Psoas muscle (tissue), 7 donors: ENCODE measurements at regions not wholly inside any gene's neighbourhood (a gene's known extent, or its start where the extent isn't known, plus 50 kb on each side); places are given as distances from the start of the nearest gene placed in this dataset.

ENCODE experiments used
- ATAC-seq, 4 donors: fragments of 200-7000 bp; cut with Tn5 transposase; one replicate each; pipeline ENCODE4 v1.9.1; 2020; ENCODE audit warnings: moderate library complexity in 3 of 4, mild to moderate bottlenecking in 2 of 4
- DNase-seq, 2 donors: peaks; one replicate each; pipeline ENCODE4 v3.0.0-alpha.2; 2020
- H3K27ac ChIP-seq: fragments of 200-600 bp; one replicate; pipeline ENCODE4 v1.8.0; 2022
- H3K27me3 ChIP-seq, 3 donors: fragments of 200-600 bp in 1 of 3; one replicate each; pipeline versions ENCODE4 v1.6.1 to v1.8.0; 2013 to 2022; ENCODE audit warnings: low read length in 2 of 3, mild to moderate bottlenecking in 2 of 3, moderate library complexity in 1 of 3; ENCODE audit not compliant: insufficient read depth in 3 of 3
- H3K36me3 ChIP-seq, 2 donors: fragments of 200-600 bp in 1 of 2; one replicate each; pipeline versions ENCODE4 v1.6.1 to v1.8.0; 2013 to 2022; ENCODE audit warnings: low read depth in 1 of 2, mild to moderate bottlenecking in 1 of 2, moderate library complexity in 1 of 2; ENCODE audit not compliant: insufficient read depth in 1 of 2
- H3K4me1 ChIP-seq: fragments of 200-600 bp; one replicate; pipeline ENCODE4 v1.8.0; 2022
- H3K4me3 ChIP-seq: fragments of 200-600 bp; one replicate; pipeline ENCODE4 v1.8.0; 2022; ENCODE audit warnings: mild to moderate bottlenecking
- H3K9me3 ChIP-seq: fragments of 200-600 bp; one replicate; pipeline ENCODE4 v1.8.0; 2022
- WGBS, 3 donors: extraction: QIAGEN DNeasy Blood & Tissue Kit; methylation state at CpG; one replicate each; pipeline versions ENCODE4 v1.1.6 to v1.1.7; 2013; 5-methylcytosine and 5-hydroxymethylcytosine counted together
- intact Hi-C, 2 donors: fragments of 100-400 bp; cut with DNase I; formaldehyde crosslinking; loops; one replicate each; pipeline versions ENCODE4 v1.11.0 to v1.14.2; 2022
- TF ChIP-seq, protein P1 (sequence below): fragments of 200-600 bp; IDR thresholded peaks from one replicate; pipeline ENCODE4 v1.8.0; 2022; ENCODE audit warnings: antibody characterized with exemption
- donor health status: healthy with polysubstance abuse.
- donor health status: DM: no; HTN: no; CAD: no; lungs with moderate emphysema.
- donor health status: Bipolar disorder and iron deficiency.
- donor health status: healthy.
- donor health status: DM: yes; HTN: yes; CAD: no.
- donor health status: DM: no; HTN: no; CAD: no.
- donor health status: DM: yes; HTN: yes; CAD: no.

DNA sequence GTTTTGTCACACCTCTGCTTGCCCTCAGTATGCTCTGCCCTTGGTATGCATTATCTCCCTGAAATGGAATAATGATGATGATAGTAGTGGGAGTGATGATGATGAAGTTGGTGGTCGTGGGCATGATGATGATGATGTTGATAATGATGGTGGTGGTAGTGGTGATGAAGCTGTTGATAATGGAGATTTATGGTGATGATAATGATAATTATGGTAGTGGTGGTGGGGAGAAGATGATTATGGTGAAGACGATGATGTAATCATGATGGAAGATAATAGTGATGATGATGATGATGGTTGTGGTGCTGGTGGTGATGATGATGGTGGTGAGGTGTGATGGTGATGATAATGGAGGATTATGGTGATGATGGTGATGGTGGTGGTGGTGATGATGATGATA is 390.1 kb upstream of the EEF2KMT start:
- Histone ChIP-seq H3K4me3 (no peak overlapping the region), H3K27ac (no peak overlapping the region), H3K4me1 (no peaks in the 10 kb centered on the region), H3K27me3 (no peaks in the 10 kb centered on the region), H3K9me3 (no peaks in the 10 kb centered on the region), H3K36me3 (no peaks in the 10 kb centered on the region)
- TF ChIP-seq, protein P1, sequence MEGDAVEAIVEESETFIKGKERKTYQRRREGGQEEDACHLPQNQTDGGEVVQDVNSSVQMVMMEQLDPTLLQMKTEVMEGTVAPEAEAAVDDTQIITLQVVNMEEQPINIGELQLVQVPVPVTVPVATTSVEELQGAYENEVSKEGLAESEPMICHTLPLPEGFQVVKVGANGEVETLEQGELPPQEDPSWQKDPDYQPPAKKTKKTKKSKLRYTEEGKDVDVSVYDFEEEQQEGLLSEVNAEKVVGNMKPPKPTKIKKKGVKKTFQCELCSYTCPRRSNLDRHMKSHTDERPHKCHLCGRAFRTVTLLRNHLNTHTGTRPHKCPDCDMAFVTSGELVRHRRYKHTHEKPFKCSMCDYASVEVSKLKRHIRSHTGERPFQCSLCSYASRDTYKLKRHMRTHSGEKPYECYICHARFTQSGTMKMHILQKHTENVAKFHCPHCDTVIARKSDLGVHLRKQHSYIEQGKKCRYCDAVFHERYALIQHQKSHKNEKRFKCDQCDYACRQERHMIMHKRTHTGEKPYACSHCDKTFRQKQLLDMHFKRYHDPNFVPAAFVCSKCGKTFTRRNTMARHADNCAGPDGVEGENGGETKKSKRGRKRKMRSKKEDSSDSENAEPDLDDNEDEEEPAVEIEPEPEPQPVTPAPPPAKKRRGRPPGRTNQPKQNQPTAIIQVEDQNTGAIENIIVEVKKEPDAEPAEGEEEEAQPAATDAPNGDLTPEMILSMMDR = no peak
- DNase-seq (no peak), ATAC-seq (no peak)
- intact Hi-C loops = loop anchor here in 1 of 2 donors (10.0 kb wide), 1 partner anchor 57 kb away; no protein-coding TSS in a partner anchor
- WGBS, 3 donors = 72 to 90% (median 84%) methylated on average over 2 of the region's 2 CpGs

DNA sequence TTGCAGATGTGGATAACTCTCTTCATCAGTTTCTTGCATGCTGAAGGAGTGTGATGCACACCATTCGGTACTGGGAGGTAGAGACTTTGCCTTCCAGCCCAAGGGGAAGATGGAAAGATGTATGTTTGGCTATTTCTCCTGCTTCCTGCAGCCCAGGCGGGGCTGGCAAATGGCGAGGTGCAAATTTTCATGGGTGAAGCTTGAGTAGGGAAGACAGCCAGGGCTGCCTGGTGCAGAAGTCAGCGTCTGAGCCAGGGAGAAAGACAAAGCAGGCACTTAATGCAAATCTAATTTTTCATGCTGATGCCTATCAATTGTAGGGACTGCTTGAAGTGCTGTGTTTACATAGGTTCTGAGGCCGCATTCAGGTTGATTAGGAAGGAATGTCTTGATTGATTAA is 384.7 kb upstream of the EEF2KMT start:
- TF ChIP-seq, protein P1 = no peak
- no peak for ATAC-seq
- Histone ChIP-seq H3K9me3 (no peaks in the 10 kb centered on the region), H3K27me3 (no peaks in the 10 kb centered on the region), H3K4me3 (no peak overlapping the region), H3K4me1 (no peaks in the 10 kb centered on the region), H3K36me3 (no peaks in the 10 kb centered on the region), H3K27ac (no peak overlapping the region)
- 21 to 36% (median 29%) methylated on average over 5 of the region's 5 CpGs for WGBS, 3 donors
- intact Hi-C loops = loop anchor here in 1 of 2 donors (10.0 kb wide), 1 partner anchor 63 kb away; no protein-coding TSS in a partner anchor
- DNase-seq = no peak

DNA sequence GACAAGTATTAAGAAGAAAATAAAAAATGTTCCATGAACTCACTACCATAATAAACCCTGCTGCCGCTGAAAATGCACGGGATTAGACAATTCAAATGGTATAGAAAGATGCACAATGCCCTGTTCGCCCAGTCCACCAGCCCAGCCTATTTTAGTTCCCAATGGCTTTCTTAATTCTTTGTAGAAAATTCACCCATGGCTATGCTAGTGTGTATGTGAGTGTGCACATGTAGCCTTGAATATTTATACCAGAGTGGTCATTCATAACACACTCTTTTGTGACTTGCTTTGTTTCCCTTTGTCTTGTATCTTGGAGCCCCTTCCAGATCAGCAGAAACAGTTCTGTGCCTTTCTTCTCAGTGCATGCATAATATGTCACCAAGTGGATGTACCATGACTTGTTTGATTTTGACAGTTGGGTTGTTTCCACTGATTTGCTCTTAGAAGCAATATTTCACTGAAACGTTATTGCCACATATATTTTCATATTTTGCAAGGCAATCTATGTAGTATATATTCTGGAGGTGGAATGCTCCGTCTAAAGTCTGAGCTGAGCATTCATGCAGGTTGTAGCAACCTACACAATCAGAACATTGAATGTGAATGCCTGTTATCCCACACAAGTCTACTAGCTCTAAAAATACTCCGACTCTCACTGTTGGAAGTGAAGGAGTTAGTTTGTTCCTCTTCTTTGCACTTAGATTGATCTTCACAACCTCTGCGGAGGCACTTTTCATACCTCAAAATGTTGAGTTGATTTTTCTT is 383.0 kb upstream of the EEF2KMT start:
- 75 to 84% (median 82%) methylated on average over 7 of the region's 7 CpGs for WGBS, 3 donors
- intact Hi-C loops = loop anchor here in 1 of 2 donors (10.0 kb wide), 1 partner anchor 64 kb away; no protein-coding TSS in a partner anchor
- DNase-seq (no peak), ATAC-seq (no peak)
- no peaks in the 10 kb centered on the region for H3K9me3 ChIP-seq
- H3K27ac ChIP-seq = no peak overlapping the region
- no peaks in the 10 kb centered on the region for H3K27me3 ChIP-seq
- no peaks in the 10 kb centered on the region for H3K4me1 ChIP-seq
- H3K36me3 ChIP-seq = no peaks in the 10 kb centered on the region
- TF ChIP-seq, protein P1 = no peak
- H3K4me3 ChIP-seq = no peak overlapping the region

DNA sequence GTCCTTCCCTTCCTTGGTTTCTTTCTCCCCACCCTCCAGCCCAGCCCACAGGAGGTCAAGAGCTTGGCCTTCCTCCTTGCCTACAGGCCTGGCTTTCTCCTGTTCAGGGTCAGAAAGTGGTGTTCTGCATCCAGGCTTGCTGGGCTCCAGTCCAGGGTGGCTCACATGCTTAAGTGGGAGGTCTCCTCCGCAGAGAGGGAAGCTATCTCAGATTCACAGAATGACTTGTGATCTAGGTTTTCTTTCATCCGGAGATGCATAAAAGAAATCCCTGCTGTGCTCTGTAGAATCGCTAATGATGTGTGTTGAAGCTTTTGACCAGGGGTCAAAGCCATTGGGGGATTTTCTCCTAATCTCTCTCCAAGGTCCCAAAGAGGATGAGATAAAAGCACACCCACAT is 382.3 kb upstream of the EEF2KMT start:
- Histone ChIP-seq H3K4me3 (no peak overlapping the region), H3K4me1 (no peaks in the 10 kb centered on the region), H3K27ac (no peak overlapping the region), H3K9me3 (no peaks in the 10 kb centered on the region), H3K27me3 (no peaks in the 10 kb centered on the region), H3K36me3 (no peaks in the 10 kb centered on the region)
- intact Hi-C loops = loop anchor here in 1 of 2 donors (10.0 kb wide), 1 partner anchor 65 kb away; no protein-coding TSS in a partner anchor
- TF ChIP-seq, protein P1 = no peak
- DNase-seq (no peak), ATAC-seq (no peak)
- WGBS, 3 donors = 37 to 45% (median 39%) methylated on average over 3 of the region's 3 CpGs
